ENCODE measurements at regions not wholly inside any gene's neighbourhood (a gene's known extent, or its start where the extent isn't known, plus 50 kb on each side); places are given as distances from the start of the nearest gene placed in this dataset.
"Not testable (repeated sequence)": the region's sequence is repeated elsewhere in the genome, so short reads cannot be mapped to it uniquely, and the experiment has no call there.

GRCh38 chr14:106398931-106399331, 872.5 kb downstream of the TMEM121 start:
- DNase-seq: not testable (repeated sequence)

DNA sequence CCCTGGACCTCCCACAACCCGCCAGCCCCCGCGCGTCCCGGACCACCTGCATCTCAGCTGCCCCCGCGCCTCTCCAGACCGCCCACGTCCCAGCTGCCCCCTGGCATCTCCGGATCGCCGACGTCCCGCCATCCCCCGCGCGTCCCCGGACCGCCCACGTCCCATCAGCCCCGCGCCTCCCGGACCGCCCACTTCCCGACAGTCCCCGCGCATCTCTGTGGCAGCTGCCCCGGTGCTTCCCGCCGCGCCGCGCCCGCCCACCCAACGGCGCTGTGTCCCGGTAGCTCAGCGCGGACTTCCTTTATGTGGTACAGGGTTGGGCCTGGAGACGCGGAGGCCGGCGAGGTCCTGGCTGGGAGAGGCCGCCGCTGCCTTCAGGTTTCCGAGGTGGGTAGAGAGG, 874.9 kb downstream of the TMEM121 start:
- not testable (repeated sequence) for DNase-seq

DNA sequence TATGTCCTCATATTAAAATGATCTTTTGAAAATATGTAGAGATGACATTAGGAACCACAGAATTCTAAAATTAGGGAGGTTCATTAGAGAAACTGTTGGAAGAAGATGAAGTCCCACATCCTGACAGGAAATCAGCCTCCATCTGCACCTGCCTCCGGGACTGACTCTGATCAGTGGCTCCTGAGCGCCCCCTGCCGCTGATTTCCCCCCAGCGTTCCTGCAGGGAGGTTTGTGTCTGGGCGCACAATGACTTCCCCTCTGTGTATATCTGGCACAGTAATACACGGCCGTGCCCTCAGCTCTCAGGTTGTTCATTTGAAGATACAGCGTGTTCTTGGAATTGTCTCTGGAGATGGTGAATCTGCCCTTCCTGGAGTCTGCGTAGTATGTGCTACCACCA, 883.8 kb downstream of the TMEM121 start:
- DNase-seq: not testable (repeated sequence)

DNA sequence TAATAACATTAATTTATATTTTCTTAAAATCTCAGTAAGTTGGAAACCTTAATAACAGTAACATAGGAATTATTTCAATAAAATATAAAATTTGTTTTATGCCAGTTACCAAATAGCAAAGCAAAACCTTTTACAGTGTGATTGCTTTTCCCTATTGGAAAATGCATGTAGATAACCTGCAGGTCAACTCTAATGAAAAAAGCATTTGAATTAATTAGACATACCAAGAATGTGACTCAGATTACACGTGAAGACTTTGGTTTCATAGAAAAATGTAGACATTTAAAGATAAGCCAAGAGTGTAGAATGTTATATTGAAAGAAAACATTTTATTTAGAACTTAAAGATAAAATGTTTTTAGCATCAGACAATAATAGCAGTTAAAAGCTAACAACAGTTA, 888.1 kb downstream of the TMEM121 start:
- DNase-seq: no peak

- DNase-seq: peak; percentile 57
Measured at GRCh38 chr14:106417224-106418049, 891.1 kb downstream of the TMEM121 start.

- DNase-seq: no peak
Measured at GRCh38 chr14:106419376-106419965, 893.1 kb downstream of the TMEM121 start.

DNA sequence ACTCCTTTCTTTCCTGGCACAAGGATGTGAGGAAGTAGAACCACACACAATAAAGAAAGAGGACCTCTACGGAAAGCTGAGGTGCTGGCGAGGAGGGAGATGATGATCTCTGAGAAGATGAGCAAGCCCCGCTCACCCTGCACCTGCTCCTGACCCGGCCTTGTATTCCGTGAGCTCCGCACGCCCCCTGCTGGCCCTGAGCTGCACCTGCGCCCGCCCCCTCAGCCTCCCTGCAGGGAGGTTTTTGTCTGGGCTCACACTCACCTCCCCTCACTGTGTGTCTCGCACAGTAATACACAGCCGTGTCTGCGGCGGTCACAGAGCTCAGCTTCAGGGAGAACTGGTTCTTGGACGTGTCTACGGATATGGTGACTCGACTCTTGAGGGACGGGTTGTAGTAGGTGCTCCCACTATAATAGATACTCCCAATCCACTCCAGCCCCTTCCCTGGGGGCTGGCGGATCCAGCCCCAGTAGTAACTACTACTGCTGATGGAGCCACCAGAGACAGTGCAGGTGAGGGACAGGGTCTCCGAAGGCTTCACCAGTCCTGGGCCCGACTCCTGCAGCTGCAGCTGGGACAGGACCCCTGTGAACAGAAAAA, 895.1 kb downstream of the TMEM121 start:
- peak; percentile 76 for DNase-seq

DNA sequence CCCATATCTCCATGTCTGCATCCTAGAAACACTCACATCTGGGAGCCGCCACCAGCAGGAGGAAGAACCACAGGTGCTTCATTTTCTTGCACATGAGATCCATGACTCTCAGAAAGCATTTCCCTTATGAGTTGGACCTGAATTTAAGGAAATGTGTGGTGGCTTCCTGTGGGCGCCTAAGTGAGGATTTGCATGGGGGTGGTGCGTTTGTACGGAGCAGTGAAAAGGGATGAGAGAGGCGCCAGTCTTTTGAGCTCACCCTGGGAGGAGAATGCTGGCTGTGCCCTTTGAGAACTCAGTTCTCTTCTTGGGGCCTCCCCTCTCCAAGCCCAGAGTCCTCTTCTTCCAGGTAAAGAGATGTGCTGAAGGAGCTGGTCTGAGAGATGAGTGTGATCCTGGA, 895.7 kb downstream of the TMEM121 start:
- no peak for DNase-seq

- not testable (repeated sequence) for DNase-seq
Measured at GRCh38 chr14:106425150-106425549, 898.8 kb downstream of the TMEM121 start.

GRCh38 chr14:106436310-106436905, 910.0 kb downstream of the TMEM121 start:
- peak; percentile 27 for DNase-seq

DNA sequence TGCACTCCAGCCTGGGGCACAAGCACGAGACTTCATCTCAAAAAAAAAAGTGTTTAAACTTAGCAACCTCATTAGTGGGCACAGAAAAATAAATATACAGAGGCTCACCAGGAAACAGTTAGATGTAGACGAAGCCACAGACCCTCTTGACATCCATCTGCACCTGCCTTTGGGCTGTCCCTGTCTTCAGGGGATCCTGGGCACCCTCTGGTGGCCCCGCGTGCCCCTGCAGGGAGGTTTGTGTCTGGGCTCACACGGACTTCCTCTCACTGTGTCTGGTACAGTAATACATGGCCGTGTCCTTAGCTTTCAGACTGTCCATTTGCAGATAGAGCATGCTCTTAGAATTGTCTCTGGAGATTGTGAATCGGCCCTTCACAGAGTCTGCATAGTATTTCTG, 916.5 kb downstream of the TMEM121 start:
- DNase-seq: no peak

DNA sequence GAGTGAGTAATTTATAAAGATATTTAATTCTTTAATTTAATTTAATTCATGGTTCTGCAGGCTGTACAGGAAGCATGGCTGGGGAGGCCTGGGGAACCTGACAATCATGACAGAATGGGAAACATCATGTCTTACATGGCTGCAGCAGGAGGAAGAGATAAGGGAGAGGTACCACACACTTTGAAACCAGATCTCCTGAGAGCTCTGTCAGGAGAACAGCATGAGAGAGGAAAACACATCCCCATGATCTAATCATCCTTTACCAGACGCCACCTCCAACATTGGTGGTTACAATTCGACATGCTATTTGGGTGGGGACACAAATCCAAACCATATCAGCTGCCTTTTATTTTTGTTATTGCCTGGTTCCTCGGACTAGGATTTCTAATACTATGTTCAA, 928.6 kb downstream of the TMEM121 start:
- no peak for DNase-seq

GRCh38 chr14:106459971-106460730, 933.8 kb downstream of the TMEM121 start:
- peak; percentile 50 for DNase-seq

DNA sequence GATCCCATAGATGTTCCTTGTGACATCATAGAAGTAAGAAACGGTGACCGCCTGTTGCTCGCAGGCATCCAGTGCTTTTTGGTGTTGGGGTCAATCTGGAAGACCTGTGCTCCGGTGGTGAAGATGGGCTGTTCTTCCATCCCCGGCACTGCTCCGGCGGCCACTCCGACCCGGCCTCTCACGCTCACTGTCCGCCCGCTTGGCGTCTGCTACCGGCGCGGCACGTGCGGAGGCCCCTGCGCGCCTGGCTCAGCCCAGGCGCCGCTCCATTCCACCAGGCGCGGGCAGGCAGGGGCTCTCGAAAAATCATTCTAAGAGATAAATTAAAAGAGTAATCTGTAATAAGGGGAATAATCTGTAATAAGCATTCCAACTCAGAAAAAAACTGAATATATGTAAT, 934.5 kb downstream of the TMEM121 start:
- DNase-seq: no peak

DNA sequence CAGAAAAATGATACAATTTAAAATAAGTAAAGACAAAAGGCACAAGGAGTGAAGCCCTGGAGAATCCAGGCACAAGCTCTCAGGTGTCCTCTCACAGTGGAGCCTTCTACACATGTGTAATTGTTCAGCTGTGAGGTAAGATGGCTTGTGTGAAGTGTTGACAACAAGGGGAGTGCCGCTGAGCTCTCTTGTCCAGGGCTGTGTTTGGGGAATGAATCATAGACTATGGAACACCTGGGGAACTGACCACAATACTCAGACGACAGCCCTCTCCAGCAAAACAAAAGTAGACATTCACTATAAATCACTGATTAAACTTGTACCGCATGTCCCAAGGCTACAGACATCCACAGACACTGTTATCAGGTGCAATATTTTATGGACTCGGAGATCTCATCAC, 940.1 kb downstream of the TMEM121 start:
- not testable (repeated sequence) for DNase-seq

DNA sequence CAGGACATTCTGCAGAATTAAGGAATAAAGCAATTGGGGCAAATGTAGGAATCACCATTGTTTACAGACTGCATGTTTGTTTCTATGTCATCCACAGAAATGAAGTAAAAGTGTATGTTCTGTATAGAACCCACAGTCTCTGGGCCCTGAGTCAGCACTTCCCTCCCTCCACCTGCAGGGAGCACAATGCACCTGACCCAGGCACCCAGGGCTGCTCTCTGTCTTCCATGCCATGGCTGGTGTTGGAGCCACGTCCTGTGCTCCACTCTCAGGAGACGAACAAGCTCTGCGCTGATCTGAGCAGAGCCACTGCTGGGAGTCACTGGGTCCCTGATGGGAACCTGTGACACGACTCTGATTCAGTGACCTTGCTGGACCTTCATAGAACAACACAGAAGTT, 942.5 kb downstream of the TMEM121 start:
- not testable (repeated sequence) for DNase-seq

DNA sequence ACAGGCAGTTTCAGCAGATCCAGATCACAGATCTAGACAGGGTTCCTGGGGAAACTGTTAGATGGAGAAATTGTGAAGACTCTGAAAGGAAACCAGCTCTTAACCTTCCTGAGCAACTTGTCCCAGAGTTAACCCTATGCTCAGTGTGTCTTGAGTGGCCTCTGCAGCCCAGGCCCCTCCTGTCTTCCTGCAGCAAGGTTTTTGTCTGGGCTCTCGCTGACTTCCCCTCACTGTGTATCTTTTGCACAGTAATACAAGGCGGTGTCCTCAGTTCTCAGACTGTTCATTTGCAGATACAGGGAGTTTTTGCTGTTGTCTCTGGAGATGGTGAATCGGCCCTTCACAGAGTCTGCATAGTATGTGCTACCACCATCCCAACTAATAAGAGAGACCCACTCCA, 943.6 kb downstream of the TMEM121 start:
- not testable (repeated sequence) for DNase-seq

- not testable (repeated sequence) for DNase-seq
Measured at GRCh38 chr14:106474261-106475028, 948.1 kb downstream of the TMEM121 start.

- DNase-seq: not testable (repeated sequence)
Measured at GRCh38 chr14:106475214-106475613, 948.8 kb downstream of the TMEM121 start.

DNA sequence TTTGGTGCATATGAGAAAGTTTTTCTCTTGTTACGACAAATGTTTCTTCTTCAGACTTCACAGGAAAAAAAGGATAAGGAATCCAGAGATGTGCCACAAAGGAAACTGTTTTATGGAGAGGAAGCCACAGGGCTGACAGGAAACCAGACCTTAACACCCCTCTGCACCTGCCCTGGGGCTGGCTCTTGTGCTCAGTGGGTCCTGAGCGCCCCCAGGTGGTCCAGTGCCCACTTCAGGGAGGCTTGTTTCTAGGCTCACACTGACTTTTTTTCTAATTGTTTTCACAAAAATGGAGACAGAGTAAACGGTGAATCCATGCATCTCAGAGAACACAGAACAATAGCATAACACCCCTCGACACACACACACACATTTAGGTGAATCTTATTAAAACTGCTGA, 951.2 kb downstream of the TMEM121 start:
- DNase-seq: not testable (repeated sequence)

DNA sequence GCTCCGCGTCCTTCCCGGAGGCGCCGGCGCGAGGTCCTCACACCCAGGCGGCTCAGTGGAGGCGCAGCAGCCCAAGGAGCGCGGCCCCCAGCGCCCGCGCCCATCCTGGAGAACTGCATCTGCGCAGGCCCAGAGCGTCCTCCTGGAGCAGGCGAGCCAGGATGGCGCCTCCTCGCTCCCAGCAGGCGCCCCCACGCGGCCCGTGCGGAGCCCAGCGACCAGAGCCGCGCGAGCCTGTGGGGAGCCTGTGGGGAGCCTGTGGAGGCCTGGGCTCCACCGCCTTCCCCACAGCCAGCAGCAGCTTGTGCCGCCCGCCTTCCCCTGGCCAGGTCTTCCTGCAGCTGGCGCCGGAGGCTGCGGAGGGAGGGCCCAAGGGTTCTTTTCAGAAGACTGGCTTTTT, 953.9 kb downstream of the TMEM121 start:
- not testable (repeated sequence) for DNase-seq

- DNase-seq: not testable (repeated sequence)
Measured at GRCh38 chr14:106482213-106482612, 955.8 kb downstream of the TMEM121 start.
